ENCODE measurements at regions not wholly inside any gene's neighbourhood (a gene's known extent, or its start where the extent isn't known, plus 50 kb on each side); places are given as distances from the start of the nearest gene placed in this dataset.

GRCh38 chr9:110077925-110078324 is 130.0 kb downstream of the C9orf152 start:
- no peak for TF ChIP-seq CSRNP2 (CRISPR knock-in tag; conservative IDR thresholded peaks at IDR 0.05; ENCODE audit: low read depth)
- TF ChIP-seq ZNF792 (CRISPR knock-in tag; IDR thresholded peaks at IDR 0.05): no peak
- no peak for TF ChIP-seq CEBPG (CRISPR knock-in tag; IDR thresholded peaks at IDR 0.05)
- TF ChIP-seq SYNCRIP (IDR thresholded peaks at IDR 0.05; ENCODE audit: insufficient read depth, low read depth, low read length): no peak
- TF ChIP-seq ZNF143 (CRISPR knock-in tag; IDR thresholded peaks at IDR 0.05): no peak
- TF ChIP-seq ZBTB14 (CRISPR knock-in tag; IDR thresholded peaks at IDR 0.05): no peak
- TF ChIP-seq HINFP (CRISPR knock-in tag; IDR thresholded peaks at IDR 0.05; ENCODE audit: low read depth): no peak
- H3K36me3 ChIP-seq (replicated peaks in 1 of 2; ENCODE audit: control insufficient read depth in 1 of 2, insufficient read depth in 2 of 2, low read length in 2 of 2): no peaks in the 10 kb centered on the region
- no peaks in the 10 kb centered on the region for H3K27me3 ChIP-seq (ENCODE audit: control insufficient read depth in 1 of 2, insufficient read depth in 2 of 2, low read length in 2 of 2)
- no peaks in the 10 kb centered on the region for H4K20me1 ChIP-seq (ENCODE audit: insufficient read depth, low read length)
- intact Hi-C loops (cut with micrococcal nuclease; ENCODE audit: unreplicated experiment): no loop called here
- H3K79me2 ChIP-seq (ENCODE audit: insufficient read depth, low read length): no peaks in the 10 kb centered on the region
- H2AFZ ChIP-seq (ENCODE audit: low read length): no peak overlapping the region
- H3K4me2 ChIP-seq (ENCODE audit: low read depth, low read length): no peak overlapping the region
- no peak for DNase-seq (ENCODE audit: low spot score)
- no peak overlapping the region for H3K9ac ChIP-seq (ENCODE audit: insufficient read depth, low read depth, low read length)
- peaks cover 10% of the 10 kb centered on the region; the same call in 1 of the 2 replicates for H3K4me1 ChIP-seq (ENCODE audit: insufficient read depth, low read length)
- WGBS (ENCODE audit: low lambda C conversion rate): 70% methylated on average over 7 of the region's 7 CpGs
- no peak overlapping the region for H3K4me3 ChIP-seq (replicated peaks in 1 of 3; ENCODE audit: insufficient read depth in 1 of 3, low read depth in 2 of 3, low read length in 3 of 3)
- in situ Hi-C loops (cut with HindIII; ENCODE audit: extremely low pct_ligation_motif_present, low pct_unique_long_range_greater_than_20kb): no loop called here
- ChIA-PET POLR2A (no interaction called here), CTCF (ENCODE audit: low intra/inter-chr PET ratio, low total read pairs) (no interaction called here)
- no peaks in the 10 kb centered on the region for H3K9me3 ChIP-seq (ENCODE audit: low read length)
- no peak overlapping the region for H3K27ac ChIP-seq (ENCODE audit: extremely low read length, insufficient read depth, low read length)
- no TSS peak for BruUV-seq (replicated peaks)
- no peak for ATAC-seq
- FAIRE-seq: no peak
